ENCODE measurements at regions not wholly inside any gene's neighbourhood (a gene's known extent, or its start where the extent isn't known, plus 50 kb on each side); places are given as distances from the start of the nearest gene placed in this dataset.

GRCh38 chr15:92565351-92566125 is 90.0 kb downstream of the FAM174B start:
- CTCF ChIA-PET: no interaction called here
- POLR2A ChIA-PET: no interaction called here

GRCh38 chr15:92561754-92562153 is 93.8 kb downstream of the FAM174B start:
- POLR2A ChIA-PET: no interaction called here
- CTCF ChIA-PET: no interaction called here

- ChIA-PET CTCF (no interaction called here), POLR2A (no interaction called here)
Measured at GRCh38 chr15:92553317-92553716, 102.3 kb downstream of the FAM174B start.

GRCh38 chr15:92545996-92546395 is 109.6 kb downstream of the FAM174B start:
- CTCF ChIA-PET: no interaction called here
- POLR2A ChIA-PET: no interaction called here

- ChIA-PET CTCF (no interaction called here), POLR2A (no interaction called here)
Measured at GRCh38 chr15:92541291-92542200, 114.0 kb downstream of the FAM174B start.

GRCh38 chr15:92538115-92538514 is 117.5 kb downstream of the FAM174B start:
- POLR2A ChIA-PET: no interaction called here
- CTCF ChIA-PET: no interaction called here

- ChIA-PET POLR2A (no interaction called here), CTCF (no interaction called here)
Measured at GRCh38 chr15:92533298-92533697, 122.3 kb downstream of the FAM174B start.

- POLR2A ChIA-PET: no interaction called here
- CTCF ChIA-PET: no interaction called here
Measured at GRCh38 chr15:92531406-92531805, 124.2 kb downstream of the FAM174B start.

GRCh38 chr15:92528736-92529135 is 126.8 kb downstream of the FAM174B start:
- POLR2A ChIA-PET: no interaction called here
- CTCF ChIA-PET: no interaction called here

- ChIA-PET POLR2A (no interaction called here), CTCF (no interaction called here)
Measured at GRCh38 chr15:92527197-92527596, 128.4 kb downstream of the FAM174B start.

- ChIA-PET POLR2A (no interaction called here), CTCF (no interaction called here)
Measured at GRCh38 chr15:92525758-92526245, 129.8 kb downstream of the FAM174B start.

GRCh38 chr15:92524874-92525565 is 130.6 kb downstream of the FAM174B start:
- POLR2A ChIA-PET: no interaction called here
- CTCF ChIA-PET: no interaction called here

GRCh38 chr15:92524161-92524560 is 130.5 kb downstream of the ST8SIA2 start:
- POLR2A ChIA-PET: no interaction called here

GRCh38 chr15:92523176-92523575 is 129.5 kb downstream of the ST8SIA2 start:
- ChIA-PET POLR2A (no interaction called here), CTCF (no interaction called here)

More at GRCh38 chr15:92524161-92524560, 130.5 kb downstream of the ST8SIA2 start:
- CTCF ChIA-PET: no interaction called here

GRCh38 chr15:92521624-92522008 is 127.9 kb downstream of the ST8SIA2 start:
- POLR2A ChIA-PET: no interaction called here

GRCh38 chr15:92520914-92521623 is 127.4 kb downstream of the ST8SIA2 start:
- CTCF ChIA-PET: interaction anchor here (1.3 to 1.4 kb wide), 2 partner anchors 194 to 196 kb away, joined by 7 to 12 read pairs; no protein-coding TSS in a partner anchor
- POLR2A ChIA-PET: no interaction called here

More at GRCh38 chr15:92521624-92522008, 127.9 kb downstream of the ST8SIA2 start:
- CTCF ChIA-PET: interaction anchor here (1.3 to 1.4 kb wide), 2 partner anchors 193 to 196 kb away, joined by 7 to 12 read pairs; no protein-coding TSS in a partner anchor

GRCh38 chr15:92519709-92520108 is 126.0 kb downstream of the ST8SIA2 start:
- ChIA-PET CTCF (no interaction called here), POLR2A (no interaction called here)

Data from activated CD8-positive, alpha-beta memory T cell treated with anti-CD3 and anti-CD28 coated beads for 36 hours (primary cell).